ENCODE measurements at regions not wholly inside any gene's neighbourhood (a gene's known extent, or its start where the extent isn't known, plus 50 kb on each side); places are given as distances from the start of the nearest gene placed in this dataset.

DNA sequence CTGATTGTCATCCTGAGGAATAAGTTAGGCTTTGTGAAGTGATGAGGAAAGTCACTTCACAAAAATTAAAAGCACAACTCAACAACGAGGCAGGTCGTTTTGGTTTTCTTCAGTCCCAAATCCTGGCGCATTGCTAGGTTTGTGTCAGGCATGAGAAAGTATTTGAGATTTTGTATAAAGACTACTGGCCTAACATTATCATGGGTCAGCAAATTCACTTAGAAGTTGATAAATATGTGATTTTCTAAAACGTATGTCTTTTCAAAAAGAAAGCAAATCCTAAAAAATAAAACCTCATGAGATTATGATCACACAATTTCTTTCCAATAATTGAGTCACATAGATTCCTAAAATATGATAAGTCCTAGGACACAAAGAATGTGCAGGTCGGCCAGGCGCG is 395.8 kb upstream of the RORA start:
- TF ChIP-seq, protein P1, sequence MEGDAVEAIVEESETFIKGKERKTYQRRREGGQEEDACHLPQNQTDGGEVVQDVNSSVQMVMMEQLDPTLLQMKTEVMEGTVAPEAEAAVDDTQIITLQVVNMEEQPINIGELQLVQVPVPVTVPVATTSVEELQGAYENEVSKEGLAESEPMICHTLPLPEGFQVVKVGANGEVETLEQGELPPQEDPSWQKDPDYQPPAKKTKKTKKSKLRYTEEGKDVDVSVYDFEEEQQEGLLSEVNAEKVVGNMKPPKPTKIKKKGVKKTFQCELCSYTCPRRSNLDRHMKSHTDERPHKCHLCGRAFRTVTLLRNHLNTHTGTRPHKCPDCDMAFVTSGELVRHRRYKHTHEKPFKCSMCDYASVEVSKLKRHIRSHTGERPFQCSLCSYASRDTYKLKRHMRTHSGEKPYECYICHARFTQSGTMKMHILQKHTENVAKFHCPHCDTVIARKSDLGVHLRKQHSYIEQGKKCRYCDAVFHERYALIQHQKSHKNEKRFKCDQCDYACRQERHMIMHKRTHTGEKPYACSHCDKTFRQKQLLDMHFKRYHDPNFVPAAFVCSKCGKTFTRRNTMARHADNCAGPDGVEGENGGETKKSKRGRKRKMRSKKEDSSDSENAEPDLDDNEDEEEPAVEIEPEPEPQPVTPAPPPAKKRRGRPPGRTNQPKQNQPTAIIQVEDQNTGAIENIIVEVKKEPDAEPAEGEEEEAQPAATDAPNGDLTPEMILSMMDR (IDR thresholded peaks at IDR 0.05; ENCODE audit: poor library complexity), result no peak
- TF ChIP-seq EZH2 (IDR thresholded peaks at IDR 0.05; ENCODE audit: borderline replicate concordance) (no peak), EZH2phosphoT487 (IDR thresholded peaks at IDR 0.05; ENCODE audit: low read depth, severe bottlenecking, unreplicated experiment) (no peak)
